ENCODE measurements at regions not wholly inside any gene's neighbourhood (a gene's known extent, or its start where the extent isn't known, plus 50 kb on each side); places are given as distances from the start of the nearest gene placed in this dataset.
"Not testable (repeated sequence)": the region's sequence is repeated elsewhere in the genome, so short reads cannot be mapped to it uniquely, and the experiment has no call there.

DNA sequence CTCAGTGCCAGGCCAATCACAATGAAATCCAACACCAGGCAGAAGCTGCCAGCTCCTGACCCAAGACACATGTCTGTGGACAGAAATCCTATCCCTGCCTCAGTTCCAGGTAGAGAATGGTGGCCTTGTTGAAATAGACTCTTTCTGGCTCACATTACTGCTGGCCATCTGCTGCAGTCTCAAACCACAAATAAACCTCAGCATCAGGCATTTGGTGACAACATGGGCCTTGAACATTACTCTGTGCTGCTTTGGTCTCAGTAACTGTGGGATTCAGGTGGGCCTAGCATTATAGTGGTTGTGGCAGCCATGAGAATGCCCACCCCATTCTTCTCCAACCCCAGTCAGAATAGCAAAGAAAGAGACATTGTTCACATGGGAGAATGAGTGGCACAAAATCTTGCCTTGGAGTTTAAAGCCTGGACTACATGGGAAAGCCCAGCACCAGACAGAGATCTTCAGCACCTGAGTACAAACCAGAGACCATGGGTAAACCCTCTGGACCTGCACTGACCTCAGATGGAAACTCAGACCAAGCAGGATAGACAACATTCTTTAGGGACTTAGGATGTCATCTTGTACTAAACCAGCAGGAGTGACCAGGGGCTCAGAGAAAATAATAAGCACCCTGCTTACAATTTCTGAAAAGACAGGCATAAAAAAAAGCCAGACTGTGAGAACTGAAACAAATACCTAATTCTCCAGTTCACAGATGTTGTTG is 50.4 kb upstream of the TRAM1L1 start:
- DNase-seq: no peak

DNA sequence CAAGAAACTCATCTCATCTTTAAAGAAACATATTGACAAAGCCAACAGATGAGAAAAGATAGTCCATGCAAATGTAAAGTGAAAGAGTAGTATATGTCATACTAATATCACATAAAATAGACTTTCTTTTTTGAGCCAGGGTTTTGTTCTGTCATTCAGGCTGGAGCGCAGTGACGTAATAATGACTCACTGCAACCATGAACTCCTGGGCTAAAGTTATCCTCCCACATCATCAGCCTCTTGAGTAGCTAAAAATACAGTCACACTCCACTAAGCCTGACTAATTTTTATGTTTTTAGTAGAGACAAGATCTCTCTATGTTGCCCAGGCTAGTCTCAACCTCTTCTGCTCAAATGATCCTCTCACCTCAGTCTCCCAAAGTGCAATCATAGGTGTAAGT is 51.8 kb upstream of the TRAM1L1 start:
- peak; percentile 82 for DNase-seq

DNA sequence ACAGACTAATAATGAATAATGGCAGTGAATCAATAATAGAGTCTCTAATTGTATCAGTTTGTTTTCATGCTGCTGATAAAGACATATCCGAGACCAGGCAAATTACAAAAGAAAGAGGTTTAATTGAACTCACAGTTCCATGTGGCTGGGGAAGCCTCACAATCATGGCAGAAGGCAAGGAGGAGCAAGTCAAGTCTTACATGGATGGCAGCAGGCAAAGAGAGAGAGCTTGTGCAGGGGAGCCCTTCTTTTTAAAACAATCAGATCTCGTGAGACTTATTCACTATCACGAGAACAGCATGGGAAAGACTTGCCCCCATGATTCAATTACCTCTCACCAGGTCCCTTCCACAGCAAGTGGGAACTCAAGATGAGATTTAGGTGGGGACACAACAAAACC is 53.4 kb upstream of the TRAM1L1 start:
- not testable (repeated sequence) for DNase-seq

DNA sequence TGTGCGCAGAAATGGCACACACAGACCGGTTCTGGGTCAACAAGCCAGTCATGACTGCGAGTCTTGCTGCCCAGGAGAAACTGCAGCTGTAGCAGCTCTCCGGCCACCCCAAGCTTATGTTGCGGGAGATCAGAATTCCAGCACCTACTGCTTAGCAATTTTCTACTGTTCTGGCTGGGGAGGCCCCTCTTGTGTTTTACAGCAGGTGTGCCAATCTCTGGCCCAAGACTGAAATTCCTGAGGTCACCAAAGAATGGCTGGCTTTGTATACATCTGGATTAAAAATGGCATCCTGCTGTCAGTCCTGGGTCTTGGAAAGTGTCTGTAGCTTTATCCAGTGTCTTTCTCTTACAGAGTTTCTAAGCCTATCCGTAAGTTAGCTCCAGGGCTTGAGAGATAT is 68.9 kb upstream of the TRAM1L1 start:
- no peak for DNase-seq

DNA sequence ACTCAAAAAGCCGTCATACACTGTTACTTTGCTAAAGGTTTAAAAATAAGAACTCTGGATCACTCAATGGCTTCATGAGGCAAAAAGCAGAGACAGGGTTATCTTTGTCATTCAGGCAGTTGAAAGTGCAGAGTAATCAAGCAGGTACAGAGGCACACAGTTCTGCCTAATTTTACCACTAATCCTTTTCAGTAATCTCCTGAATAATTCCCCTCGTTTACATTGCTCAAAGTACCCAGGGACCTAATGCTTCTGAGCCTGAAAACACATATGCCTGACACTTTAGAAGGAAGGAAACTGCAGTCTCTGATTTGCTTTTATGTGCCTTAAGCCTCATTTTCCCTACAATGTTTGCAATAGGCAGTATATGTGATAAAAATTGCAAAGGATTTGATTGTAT is 71.4 kb upstream of the TRAM1L1 start:
- no peak for DNase-seq

DNA sequence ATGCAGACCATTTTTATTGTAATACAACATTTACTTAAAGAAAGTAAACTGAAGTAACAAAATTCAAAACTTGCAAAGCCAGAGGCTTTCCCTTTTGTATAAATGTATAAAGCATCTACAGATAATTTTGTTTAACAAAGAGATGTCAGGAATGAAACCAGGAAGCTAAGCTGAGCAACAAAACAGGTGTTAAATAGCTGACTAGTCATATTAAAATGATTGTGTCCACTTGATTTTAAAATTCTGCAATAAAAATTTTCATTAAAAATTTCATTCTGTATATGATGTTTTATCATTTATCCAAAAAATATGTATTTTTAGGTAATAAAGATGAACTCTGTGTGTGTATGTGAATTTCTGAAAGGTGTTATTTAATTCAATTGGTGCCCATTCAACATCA is 72.0 kb upstream of the TRAM1L1 start:
- DNase-seq: no peak

DNA sequence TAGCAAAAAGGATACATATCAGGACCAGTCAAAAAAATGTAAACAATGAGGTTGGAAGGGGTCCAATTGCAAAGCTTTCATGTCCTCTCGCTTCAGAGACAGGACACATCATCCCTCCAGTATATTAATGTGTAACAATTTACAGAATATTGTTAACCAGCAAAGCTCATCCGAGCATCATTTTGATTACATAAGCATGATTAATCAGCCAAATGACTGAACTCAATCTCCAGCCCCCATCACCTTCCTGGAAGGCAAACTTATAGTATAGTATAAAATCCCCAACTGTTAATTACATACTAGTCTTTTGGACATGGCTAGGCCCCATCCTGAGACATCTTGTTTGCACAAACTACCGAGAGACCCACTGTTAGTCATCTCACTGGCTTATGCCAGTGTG is 77.6 kb upstream of the TRAM1L1 start:
- no peak for DNase-seq

DNA sequence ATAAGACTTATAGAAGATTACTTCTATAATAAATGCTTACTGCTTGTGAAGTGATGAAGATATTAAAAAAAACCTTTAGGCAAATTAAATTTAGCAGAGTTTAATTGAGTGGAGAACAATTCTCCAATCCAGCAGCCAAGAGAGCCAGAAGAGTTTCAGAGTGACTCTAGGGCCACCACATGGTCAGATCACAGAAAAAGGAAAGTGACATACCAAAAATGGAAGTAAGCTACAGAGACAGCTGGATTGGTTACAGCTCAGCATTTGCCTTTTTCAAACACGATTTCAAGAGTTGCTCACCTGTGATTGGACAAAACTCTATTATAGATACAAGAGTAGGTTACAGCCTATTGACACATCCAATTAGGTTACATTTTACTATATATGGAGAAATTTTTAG is 79.0 kb upstream of the TRAM1L1 start:
- DNase-seq: no peak

DNA sequence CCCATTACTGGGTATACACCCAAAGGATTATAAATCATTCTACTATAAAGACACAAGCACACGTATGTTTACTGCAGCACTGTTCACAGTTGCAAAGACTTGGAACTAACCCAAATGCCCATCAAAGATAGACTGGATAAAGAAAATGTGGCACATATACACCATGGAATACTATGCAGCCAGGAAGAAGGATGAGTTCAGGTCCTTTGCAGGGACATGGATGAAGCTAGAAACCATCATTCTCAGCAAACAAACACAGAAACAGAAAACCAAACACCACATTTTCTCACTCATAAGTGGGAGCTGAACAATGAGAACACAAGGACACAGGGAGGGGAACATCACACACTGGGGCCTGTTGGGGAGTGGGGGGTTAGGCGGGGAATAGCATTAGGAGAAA is 90.0 kb upstream of the TRAM1L1 start:
- DNase-seq: not testable (repeated sequence)

DNA sequence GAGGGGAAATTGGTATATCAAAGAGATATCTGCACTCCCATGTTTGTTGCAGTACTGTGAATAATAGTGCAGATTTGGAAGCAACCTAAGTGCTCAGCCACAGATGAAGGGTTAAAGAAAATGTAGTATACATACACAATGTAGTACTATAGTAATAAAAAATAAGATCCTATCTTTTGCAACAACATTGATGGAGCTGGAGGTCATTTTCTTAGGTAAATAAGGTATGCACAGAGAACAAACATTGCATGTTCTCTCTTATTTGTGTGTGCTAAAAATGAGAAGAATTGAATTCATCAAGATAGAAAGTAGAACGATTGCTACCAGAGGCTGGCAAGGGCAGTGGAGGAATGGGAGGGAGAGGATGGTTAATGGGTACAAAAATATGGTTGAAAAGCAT is 117.9 kb upstream of the TRAM1L1 start:
- DNase-seq: no peak

DNA sequence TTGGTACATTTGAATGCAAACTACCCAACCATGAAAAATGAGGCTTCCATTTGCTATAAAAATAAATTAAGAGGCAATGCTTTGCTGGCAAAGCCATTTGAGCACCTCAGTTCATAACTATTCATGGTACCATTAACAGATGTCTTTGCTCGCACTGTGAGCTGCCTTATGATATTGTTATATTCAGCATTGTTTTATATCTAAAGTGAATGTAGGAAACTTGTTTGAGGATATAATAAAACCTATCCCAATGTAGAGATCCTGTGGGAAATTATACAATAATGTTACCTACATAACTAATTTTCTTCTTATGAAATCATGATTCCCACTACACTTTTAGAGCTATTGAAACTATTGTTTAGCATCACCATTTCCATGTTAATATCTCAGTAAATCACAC is 125.2 kb upstream of the TRAM1L1 start:
- DNase-seq: no peak

DNA sequence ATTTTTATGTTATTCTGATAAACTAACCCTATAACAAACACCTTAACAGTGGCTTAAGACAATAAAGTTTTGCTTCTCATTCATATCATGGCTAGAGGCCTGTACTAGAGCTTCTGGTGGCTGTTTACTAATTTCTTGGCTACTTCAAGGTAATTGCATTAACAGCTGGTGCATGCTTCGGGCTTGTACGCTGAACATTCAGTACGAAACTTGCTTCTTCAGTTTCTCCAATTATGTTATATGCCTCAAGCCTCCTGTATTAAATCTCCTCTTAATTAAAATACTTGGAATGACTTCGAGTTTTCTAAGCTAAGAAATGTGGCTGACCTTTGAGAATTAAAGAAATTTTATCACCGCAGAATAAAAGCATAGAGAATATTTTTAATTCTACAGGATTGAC is 138.9 kb upstream of the TRAM1L1 start:
- DNase-seq: no peak

DNA sequence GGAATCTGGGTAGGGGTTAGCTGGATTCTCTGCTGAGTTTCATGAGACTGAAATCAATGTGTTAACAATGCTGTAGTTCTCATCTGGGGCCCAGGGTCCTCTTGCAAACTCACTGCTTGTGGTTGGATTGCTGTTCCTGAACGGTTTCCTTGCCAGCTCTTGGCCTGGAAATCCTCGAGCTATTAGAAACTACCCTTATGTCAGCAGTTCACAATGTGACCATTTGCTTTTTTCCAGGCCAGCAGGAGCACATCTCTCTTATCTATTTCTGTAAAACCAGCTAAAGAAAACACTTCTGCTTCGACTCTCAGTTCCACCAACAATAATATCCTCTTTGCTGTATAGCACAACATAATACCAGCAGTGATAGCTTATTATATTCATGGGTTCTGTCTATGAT is 140.1 kb upstream of the TRAM1L1 start:
- no peak for DNase-seq

DNA sequence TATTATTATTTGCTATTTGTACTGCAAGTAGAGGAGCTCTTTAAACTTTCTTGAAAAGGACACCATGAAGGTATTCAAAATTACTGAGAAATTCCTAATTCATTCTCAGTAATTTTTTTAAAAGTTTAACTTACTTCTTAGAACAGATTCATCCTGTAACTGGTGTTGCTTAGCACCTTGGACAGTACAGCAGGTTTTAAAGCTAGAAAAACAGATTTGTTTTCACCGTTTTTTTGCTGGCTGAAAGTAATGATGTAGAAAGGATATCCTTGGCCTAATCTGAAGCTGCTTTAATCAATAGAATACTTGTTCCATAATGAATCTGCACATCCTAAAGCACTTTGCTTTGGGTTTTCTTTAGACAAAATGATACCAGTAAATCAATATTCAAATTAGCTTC is 142.5 kb upstream of the TRAM1L1 start:
- no peak for DNase-seq

DNA sequence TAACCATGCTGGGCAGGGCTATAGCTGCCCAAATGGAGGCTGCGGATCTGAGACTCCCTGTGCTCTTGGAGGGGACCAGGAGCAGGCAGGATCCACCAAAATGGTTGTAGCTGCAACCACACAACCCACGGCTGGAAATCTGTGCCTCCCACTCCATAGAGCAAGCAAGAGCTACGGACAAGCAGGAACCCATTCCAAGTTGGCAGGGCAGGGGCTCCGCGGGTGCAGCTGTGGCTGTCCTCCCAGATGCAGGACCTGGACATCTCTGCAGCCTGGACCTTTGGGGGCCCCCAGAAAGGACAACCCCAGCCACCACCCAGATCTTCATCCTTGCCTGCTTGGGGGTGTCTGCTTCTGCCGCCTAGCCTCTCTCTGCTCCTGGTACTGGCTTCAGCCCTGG is 154.1 kb upstream of the TRAM1L1 start:
- no peak for DNase-seq

DNA sequence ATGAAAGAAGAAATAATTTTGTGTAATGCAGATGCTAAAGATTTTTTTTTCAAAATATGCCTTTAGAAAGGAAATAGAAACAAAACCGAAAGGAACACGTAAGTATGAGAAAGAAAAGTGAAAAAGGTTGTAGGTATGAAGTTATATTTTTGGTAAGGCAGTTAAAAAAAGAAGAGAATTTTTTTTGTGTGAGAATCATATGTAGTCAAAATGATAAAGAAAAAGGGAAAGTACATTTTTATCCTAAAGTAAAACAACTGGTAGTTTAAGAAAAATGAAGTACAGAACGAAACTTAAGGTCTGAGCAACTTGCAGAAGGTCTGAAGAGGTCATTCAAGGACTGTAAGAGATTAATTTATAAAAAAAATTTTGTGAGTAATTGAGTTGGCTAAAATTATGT is 164.0 kb upstream of the TRAM1L1 start:
- DNase-seq: no peak

DNA sequence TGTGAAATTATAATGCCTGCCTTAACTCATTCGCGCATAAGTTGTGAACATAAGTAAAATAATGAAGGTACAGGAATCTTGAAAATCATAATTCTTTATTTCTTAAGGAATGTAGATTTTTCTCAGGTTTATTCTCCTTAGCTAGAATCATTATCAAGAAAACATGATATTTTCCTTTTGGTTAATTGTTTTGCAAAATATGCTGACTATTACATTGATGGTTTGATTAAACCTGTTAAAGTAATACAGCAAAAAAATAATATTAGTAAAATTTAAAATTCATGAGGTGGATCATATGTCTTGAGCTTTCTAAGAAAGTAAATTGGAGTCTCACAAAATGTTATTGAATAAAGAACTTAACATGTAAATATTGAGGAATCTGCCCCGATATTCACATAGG is 178.7 kb upstream of the TRAM1L1 start:
- DNase-seq: no peak

DNA sequence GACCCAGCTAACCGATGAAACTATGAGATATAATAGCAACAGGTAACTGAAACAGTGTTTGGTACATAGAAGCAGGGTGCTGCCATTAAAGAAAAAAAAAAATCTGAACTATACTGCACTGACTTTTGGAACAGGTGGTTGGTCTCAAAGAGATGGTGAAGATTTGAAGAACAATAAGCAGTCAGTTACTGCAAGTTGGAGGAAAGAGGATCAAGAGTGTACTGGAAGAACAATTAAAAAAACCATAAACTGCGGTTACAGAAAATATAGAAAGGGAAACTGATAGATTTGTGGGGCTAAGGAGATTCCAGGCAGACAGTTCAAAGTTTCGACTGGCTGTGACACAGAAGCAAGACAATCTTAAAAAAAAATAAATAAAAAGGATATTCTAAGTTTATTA is 181.9 kb upstream of the TRAM1L1 start:
- no peak for DNase-seq

DNA sequence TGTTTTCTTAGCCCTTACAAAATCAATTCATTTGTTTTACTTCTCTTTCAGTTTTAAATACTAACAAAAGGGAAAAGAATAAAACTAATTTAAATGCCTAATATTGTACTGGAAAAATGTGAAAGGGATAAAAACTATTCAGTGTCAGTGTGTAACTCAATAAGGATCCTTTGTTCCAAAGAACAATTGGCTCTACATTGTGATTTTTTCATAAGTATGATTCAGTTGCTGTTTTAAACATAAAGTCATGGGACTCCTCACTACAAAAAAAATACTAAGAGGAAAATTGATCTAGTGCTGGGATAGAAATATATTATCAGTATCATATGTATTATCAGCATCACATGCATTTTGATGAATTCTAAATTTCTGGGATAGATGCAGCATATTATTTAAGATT is 199.4 kb upstream of the TRAM1L1 start:
- no peak for DNase-seq

DNA sequence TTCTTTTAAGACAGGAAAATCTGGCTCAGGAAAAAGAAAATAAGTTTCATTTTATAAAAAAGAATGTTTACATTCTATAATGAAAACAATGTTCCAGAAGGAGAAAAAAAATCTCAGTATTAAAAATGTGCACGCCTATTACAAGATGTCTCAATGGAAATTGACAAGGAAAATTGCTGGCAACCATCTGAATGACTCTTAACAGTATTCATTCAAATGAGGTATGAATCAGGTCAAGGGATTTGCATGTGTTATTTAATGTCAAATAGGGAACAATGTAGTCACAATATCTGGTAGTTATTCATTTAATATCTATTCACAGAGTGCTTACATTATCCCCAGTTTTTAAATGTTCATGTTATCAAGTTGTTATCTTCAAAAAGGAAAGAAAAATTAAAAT is 208.4 kb upstream of the TRAM1L1 start:
- no peak for DNase-seq

DNA sequence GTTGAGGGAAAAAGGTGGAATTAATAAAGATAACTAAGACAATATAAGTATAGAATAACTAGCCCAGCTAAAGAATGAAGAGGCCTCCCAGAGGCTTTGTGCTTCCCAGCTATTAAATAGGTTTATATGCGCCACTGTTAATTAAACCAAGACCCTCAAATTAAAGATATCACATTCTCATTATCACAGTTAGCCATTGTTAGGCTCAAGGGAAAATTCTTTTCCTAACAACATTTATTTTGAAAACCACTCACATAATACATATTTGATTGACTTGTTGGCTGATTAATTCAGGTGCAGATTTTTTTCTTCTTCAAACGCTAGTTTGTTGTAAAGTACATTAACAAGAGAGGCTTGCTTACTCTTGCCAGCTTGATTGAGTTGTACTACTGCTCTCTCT is 216.8 kb upstream of the TRAM1L1 start:
- no peak for DNase-seq

DNA sequence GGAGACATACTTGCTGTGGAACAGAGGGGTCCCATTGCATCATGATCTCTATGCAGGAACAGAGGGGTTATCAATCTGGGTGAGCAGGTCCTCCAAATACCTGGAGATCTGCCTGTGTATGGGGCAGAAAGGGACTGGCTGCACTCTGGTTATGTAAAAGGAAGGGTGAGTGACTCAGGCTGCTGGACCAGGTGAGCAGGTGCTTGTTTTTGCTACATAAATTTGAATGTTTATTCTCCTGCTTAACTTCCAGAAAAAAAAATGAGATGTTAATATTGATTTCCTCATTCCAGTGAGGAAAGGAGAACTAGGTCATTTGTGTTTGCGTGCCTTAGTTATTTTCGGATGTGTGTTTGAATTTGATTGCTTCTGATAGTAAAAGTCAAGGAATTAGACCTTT is 225.8 kb upstream of the TRAM1L1 start:
- DNase-seq: no peak

DNA sequence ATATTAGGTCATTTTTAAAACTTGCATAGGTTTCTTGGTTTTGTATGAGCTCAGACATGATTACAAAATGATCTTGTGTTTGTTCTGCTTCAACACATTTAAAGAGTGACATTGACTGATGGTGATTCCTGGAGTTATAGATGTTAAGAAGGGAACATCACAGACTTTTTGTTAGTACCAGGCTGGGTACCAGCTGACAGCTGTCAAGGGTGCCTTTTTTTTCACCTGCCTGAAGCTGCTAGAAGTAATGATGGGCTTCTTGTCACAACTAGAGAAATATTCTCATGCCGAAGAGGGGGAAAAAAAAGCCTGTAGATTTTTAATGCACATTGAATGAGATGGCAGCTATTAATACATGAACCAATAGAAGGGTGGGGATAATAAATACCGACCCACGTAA is 226.6 kb upstream of the TRAM1L1 start:
- no peak for DNase-seq

DNA sequence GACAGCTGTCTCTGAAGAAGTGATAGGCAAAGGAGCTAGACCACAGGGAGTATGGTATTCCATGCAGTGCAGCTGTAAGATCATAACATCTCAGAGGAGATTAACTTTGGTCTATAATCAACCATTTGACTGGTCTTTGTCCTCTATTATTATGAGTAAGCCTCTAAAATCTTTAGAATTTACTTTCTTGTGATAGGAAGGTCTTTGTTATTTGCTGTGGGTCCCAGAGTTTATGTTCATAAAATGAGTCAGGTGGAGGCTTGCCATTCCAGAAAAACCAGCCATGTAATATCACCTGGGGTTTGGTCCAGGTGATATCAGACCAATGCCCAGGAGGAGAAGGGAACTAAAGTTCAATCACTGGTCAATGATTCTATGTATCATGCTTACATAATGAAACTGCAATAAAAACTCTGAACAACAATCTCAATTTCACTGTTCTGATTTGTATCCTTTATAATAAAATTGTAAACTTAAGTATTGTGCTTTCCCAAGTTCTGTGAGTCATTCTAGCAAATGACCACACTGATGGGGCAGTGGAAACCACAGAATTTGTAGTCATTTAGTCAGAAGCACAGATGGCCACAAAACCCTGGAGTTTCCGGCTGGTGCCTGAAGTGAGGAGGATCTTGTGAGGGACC is 239.6 kb upstream of the TRAM1L1 start:
- DNase-seq: peak; percentile 61

DNA sequence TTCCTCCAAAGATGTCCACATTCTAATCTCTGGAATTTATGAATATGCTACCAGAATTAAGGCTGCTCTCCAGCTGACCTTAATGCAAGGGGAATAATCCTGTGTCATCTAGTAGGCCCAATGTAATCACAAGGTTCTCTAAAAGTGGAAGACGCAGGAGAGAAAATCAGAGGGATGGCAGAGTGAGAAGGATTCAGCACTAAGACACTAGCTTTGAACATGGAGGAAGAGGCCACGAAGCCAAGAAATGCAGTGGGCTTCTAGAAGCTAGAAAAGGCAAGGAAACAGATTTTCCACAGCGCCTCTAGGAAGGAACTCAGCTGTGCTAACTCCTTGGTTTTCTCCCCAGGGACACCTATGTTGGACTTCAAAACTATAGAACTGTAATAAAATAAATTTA is 240.7 kb upstream of the TRAM1L1 start:
- DNase-seq: no peak

Measured in NCI-H226 (cell line).